Loucy (cell line): ENCODE measurements at regions not wholly inside any gene's neighbourhood (a gene's known extent, or its start where the extent isn't known, plus 50 kb on each side); places are given as distances from the start of the nearest gene placed in this dataset.

ENCODE experiments used
- CTCF ChIP-seq: fragments of 200-600 bp; sonication (generic); conservative IDR thresholded peaks from 2 replicates; pipeline ENCODE4 v1.5.1; 2014; ENCODE audit warnings: mild to moderate bottlenecking, antibody characterized with exemption, low read length
- EZH2phosphoT487 ChIP-seq: fragments of 200-600 bp; IDR thresholded peaks from 2 replicates; pipeline ENCODE4 v1.6.1; 2018; ENCODE audit warnings: antibody characterized with exemption, mild to moderate bottlenecking, moderate library complexity, borderline replicate concordance

- TF ChIP-seq EZH2phosphoT487 (no peak), CTCF (no peak)
Observed at GRCh38 chr11:109514313-109515018, 92.5 kb downstream of the C11orf87 start.
